MM.1S (cell line): ENCODE measurements at regions not wholly inside any gene's neighbourhood (a gene's known extent, or its start where the extent isn't known, plus 50 kb on each side); places are given as distances from the start of the nearest gene placed in this dataset.

ENCODE experiments used
- DNase-seq: peaks from one replicate; pipeline ENCODE4 v3.0.0-alpha.2; 2015
- H2AFZ ChIP-seq: fragments of 300-600 bp; sonication (generic); 2 replicates; pipeline ENCODE4 v1.6.0; 2016; ENCODE audit warnings: antibody characterized with exemption, low read length
- H3F3A ChIP-seq: fragments of 300-600 bp; sonication (generic); 2 replicates; pipeline ENCODE4 v1.6.1; 2016; ENCODE audit warnings: mild to moderate bottlenecking, antibody characterized with exemption, low read length, moderate library complexity, mixed read lengths; ENCODE audit not compliant: insufficient read depth
- H3K27ac ChIP-seq: fragments of 300-600 bp; sonication (generic); 2 replicates; pipeline ENCODE4 v1.5.1; 2016; ENCODE audit warnings: mild to moderate bottlenecking, low read length
- H3K27me3 ChIP-seq: fragments of 300-600 bp; sonication (generic); replicated peaks from 2 replicates; pipeline ENCODE4 v1.6.0; 2016; ENCODE audit warnings: low read length; ENCODE audit not compliant: insufficient read depth
- H3K36me3 ChIP-seq: fragments of 300-600 bp; sonication (generic); replicated peaks from 2 replicates; pipeline ENCODE4 v1.6.1; 2016; ENCODE audit warnings: mild to moderate bottlenecking, low read length, mixed read lengths; ENCODE audit not compliant: insufficient read depth
- H3K4me1 ChIP-seq: fragments of 300-600 bp; sonication (generic); 2 replicates; pipeline ENCODE4 v1.6.1; 2016; ENCODE audit warnings: low read length, mixed read lengths
- H3K4me2 ChIP-seq: fragments of 300-600 bp; sonication (generic); 2 replicates; pipeline ENCODE4 v1.6.0; 2016; ENCODE audit warnings: low read depth, low read length
- H3K4me3 ChIP-seq: fragments of 300-600 bp; sonication (generic); 2 replicates; pipeline ENCODE4 v1.5.1; 2016; ENCODE audit warnings: low read length, mixed read lengths
- H3K79me2 ChIP-seq: fragments of 300-600 bp; sonication (generic); 2 replicates; pipeline ENCODE4 v1.6.1; 2016; ENCODE audit warnings: mixed run types, low read length, mixed read lengths
- H3K9ac ChIP-seq: fragments of 300-600 bp; sonication (generic); 2 replicates; pipeline ENCODE4 v1.6.1; 2016; ENCODE audit warnings: low read length, mixed read lengths
- H3K9me2 ChIP-seq: fragments of 300-600 bp; sonication (generic); replicated peaks from 2 replicates; pipeline ENCODE4 v1.6.1; 2016; ENCODE audit warnings: mild to moderate bottlenecking, low read length, mixed read lengths; ENCODE audit not compliant: insufficient read depth
- H3K9me3 ChIP-seq: fragments of 300-600 bp; sonication (generic); replicated peaks from 2 replicates; pipeline ENCODE4 v1.6.1; 2016; ENCODE audit warnings: mild to moderate bottlenecking, low read length, mixed read lengths; ENCODE audit not compliant: insufficient read depth
- H4K20me1 ChIP-seq: fragments of 300-600 bp; sonication (generic); 2 replicates; pipeline ENCODE4 v1.6.1; 2016; ENCODE audit warnings: mild to moderate bottlenecking, low read length, moderate library complexity, mixed read lengths; ENCODE audit not compliant: insufficient read depth
- EZH2 ChIP-seq: fragments of 300-600 bp; sonication (generic); optimal IDR thresholded peaks from 2 replicates; pipeline ENCODE3; 2017; ENCODE audit warnings: low read depth, mild to moderate bottlenecking, antibody characterized with exemption, low read length, mixed read lengths
- EZH2phosphoT487 ChIP-seq: fragments of 300-600 bp; sonication (generic); IDR thresholded peaks from 2 replicates; pipeline ENCODE4 v1.6.1; 2018; ENCODE audit warnings: antibody characterized with exemption, low read length
- TF ChIP-seq, protein P1 (sequence below): fragments of 300-600 bp; sonication (generic); IDR thresholded peaks from 2 replicates; pipeline ENCODE4 v1.5.1; 2016; ENCODE audit warnings: antibody characterized with exemption, low read length, mixed read lengths

DNA sequence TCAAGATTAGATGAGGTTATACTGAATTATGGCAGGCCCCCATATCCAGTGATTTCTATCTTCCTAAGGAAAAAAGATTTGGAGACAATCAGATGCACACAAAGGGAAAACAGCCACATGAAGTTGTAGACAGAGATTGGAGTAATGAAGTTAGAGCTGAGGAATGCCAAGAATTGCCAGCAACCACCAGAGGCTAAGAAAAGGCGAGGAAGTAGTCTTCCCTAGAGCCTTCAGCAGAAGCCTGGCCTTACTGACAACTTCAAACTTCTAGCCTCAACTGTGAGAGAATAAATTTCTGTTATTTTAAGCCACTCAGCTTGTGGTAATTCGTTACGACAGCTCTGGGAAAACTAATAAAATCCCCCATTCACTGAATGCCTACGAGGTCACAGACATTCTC, 473.9 kb downstream of the COL12A1 start:
- no peak for DNase-seq
- no peaks in the 10 kb centered on the region for H3K9me2 ChIP-seq
- H3K27me3 ChIP-seq = no peaks in the 10 kb centered on the region
- H3F3A ChIP-seq = no peaks in the 10 kb centered on the region
- H3K9ac ChIP-seq = no peak overlapping the region
- H3K79me2 ChIP-seq = no peaks in the 10 kb centered on the region
- no peak overlapping the region for H3K4me2 ChIP-seq
- H3K27ac ChIP-seq = no peak overlapping the region
- no peaks in the 10 kb centered on the region for H4K20me1 ChIP-seq
- H3K4me1 ChIP-seq = no peaks in the 10 kb centered on the region
- no peak overlapping the region for H3K4me3 ChIP-seq
- no peak overlapping the region for H2AFZ ChIP-seq
- TF ChIP-seq EZH2 = no peak
- TF ChIP-seq, protein P1, sequence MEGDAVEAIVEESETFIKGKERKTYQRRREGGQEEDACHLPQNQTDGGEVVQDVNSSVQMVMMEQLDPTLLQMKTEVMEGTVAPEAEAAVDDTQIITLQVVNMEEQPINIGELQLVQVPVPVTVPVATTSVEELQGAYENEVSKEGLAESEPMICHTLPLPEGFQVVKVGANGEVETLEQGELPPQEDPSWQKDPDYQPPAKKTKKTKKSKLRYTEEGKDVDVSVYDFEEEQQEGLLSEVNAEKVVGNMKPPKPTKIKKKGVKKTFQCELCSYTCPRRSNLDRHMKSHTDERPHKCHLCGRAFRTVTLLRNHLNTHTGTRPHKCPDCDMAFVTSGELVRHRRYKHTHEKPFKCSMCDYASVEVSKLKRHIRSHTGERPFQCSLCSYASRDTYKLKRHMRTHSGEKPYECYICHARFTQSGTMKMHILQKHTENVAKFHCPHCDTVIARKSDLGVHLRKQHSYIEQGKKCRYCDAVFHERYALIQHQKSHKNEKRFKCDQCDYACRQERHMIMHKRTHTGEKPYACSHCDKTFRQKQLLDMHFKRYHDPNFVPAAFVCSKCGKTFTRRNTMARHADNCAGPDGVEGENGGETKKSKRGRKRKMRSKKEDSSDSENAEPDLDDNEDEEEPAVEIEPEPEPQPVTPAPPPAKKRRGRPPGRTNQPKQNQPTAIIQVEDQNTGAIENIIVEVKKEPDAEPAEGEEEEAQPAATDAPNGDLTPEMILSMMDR = no peak
- no peak for TF ChIP-seq EZH2phosphoT487
- H3K36me3 ChIP-seq = no peaks in the 10 kb centered on the region
- H3K9me3 ChIP-seq = no peaks in the 10 kb centered on the region

DNA sequence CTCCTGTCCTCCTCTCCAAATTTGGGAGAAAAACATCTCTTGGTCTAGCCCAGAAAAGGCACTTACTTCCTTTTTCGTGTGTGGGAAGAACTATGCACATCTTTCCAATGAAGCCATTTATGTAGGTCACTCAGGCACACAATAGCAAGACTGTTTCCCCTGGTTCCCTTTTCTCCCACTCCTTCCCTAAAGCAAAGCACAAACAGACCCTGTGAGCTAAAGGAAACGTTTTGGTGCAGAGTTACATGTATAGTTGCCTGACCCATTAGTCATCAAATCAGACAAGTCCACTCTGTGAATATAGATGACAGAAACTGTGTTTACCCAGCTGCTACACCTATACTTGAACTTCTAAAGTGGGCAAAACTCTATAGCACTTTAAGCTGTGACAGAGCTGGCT, 474.6 kb downstream of the COL12A1 start:
- H4K20me1 ChIP-seq = no peaks in the 10 kb centered on the region
- no peak for TF ChIP-seq EZH2
- TF ChIP-seq, protein P1 = no peak
- H3F3A ChIP-seq = no peaks in the 10 kb centered on the region
- H2AFZ ChIP-seq = no peak overlapping the region
- no peaks in the 10 kb centered on the region for H3K36me3 ChIP-seq
- DNase-seq = no peak
- no peaks in the 10 kb centered on the region for H3K27me3 ChIP-seq
- no peaks in the 10 kb centered on the region for H3K9me3 ChIP-seq
- no peak overlapping the region for H3K27ac ChIP-seq
- no peak overlapping the region for H3K9ac ChIP-seq
- H3K9me2 ChIP-seq = no peaks in the 10 kb centered on the region
- H3K4me3 ChIP-seq = no peak overlapping the region
- H3K79me2 ChIP-seq = no peaks in the 10 kb centered on the region
- H3K4me1 ChIP-seq = no peaks in the 10 kb centered on the region
- no peak overlapping the region for H3K4me2 ChIP-seq

DNA sequence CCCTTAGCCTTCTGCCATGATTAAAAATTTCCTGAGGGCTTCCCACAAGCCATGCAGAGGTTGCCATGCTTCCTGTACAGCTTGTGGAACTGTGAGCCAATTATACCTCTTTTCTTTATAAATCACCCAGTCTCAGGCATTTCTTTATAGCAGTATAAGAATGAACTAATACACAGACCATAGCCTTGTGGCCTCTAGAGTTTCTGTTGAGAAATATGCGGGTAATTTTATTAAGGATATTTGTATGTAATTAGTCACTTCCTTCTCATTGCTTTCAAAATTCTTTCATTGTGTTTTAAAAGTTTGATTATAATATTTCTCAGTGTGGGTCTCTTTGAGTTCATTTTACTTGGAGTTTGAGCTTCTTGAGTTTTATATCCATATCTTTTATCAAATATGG, 484.9 kb downstream of the COL12A1 start:
- no peak for DNase-seq
- Histone ChIP-seq H4K20me1 (no peaks in the 10 kb centered on the region), H3K4me3 (no peak overlapping the region), H3K4me2 (no peak overlapping the region), H3K4me1 (no peaks in the 10 kb centered on the region), H3K9me2 (no peaks in the 10 kb centered on the region), H3K36me3 (no peaks in the 10 kb centered on the region), H3K27ac (no peak overlapping the region), H3K79me2 (no peaks in the 10 kb centered on the region), H3F3A (no peaks in the 10 kb centered on the region), H2AFZ (no peak overlapping the region), H3K9ac (no peak overlapping the region), H3K9me3 (no peaks in the 10 kb centered on the region), H3K27me3 (no peaks in the 10 kb centered on the region)
- no peak for TF ChIP-seq EZH2phosphoT487
- no peak for TF ChIP-seq EZH2
- TF ChIP-seq, protein P1 = no peak

DNA sequence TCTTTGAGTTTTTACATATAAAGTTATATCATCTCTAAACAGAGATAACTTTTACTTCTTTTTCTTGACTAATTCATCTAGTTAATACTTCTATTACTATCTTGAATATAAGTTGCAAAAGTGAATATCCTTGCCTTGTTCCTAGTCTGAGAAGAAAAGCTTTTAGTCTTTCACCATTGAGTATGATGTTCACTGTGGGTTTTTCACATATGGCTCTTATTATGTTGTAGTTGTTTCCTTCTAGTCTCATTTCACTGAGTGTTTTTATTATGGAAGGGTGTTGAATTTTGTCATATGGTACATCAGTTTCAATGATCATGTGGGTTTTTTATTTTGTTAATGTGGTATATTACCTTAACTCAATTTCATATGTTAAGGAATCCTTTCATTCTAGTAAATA, 488.3 kb downstream of the COL12A1 start:
- Histone ChIP-seq H3K4me3 (no peak overlapping the region), H3K9ac (no peak overlapping the region), H3K36me3 (no peaks in the 10 kb centered on the region), H4K20me1 (no peaks in the 10 kb centered on the region), H3K79me2 (no peaks in the 10 kb centered on the region), H3K9me2 (no peaks in the 10 kb centered on the region), H3K9me3 (no peaks in the 10 kb centered on the region), H3K4me1 (no peaks in the 10 kb centered on the region), H2AFZ (no peak overlapping the region), H3K27ac (no peak overlapping the region), H3K4me2 (no peak overlapping the region), H3F3A (no peaks in the 10 kb centered on the region), H3K27me3 (no peaks in the 10 kb centered on the region)
- DNase-seq = no peak
- TF ChIP-seq, protein P1 = no peak
- no peak for TF ChIP-seq EZH2
- no peak for TF ChIP-seq EZH2phosphoT487
